NCI-H187 treated with DMSO at 0.1 percent for 48 hours (cell line): ENCODE measurements at regions not wholly inside any gene's neighbourhood (a gene's known extent, or its start where the extent isn't known, plus 50 kb on each side); places are given as distances from the start of the nearest gene placed in this dataset.
"Not testable (repeated sequence)": the region's sequence is repeated elsewhere in the genome, so short reads cannot be mapped to it uniquely, and the experiment has no call there.

ENCODE experiments used
- DNase-seq: peaks from one replicate; lab custom pipeline; 2025; lab: John Stamatoyannopoulos, UW

GRCh38 chr20:5390720-5391119 is 74.0 kb upstream of the PROKR2 start:
- DNase-seq, result no peak

GRCh38 chr20:5386846-5387245 is 70.1 kb upstream of the PROKR2 start:
- not testable (repeated sequence) for DNase-seq

GRCh38 chr20:5381527-5381926 is 64.8 kb upstream of the PROKR2 start:
- DNase-seq, result not testable (repeated sequence)

- DNase-seq, result no peak
These were observed 60.7 kb upstream of the PROKR2 start for GRCh38 chr20:5377484-5377883.

GRCh38 chr20:5376228-5376627 is 59.5 kb upstream of the PROKR2 start:
- DNase-seq, result no peak

- no peak for DNase-seq
These were observed 57.4 kb upstream of the PROKR2 start for GRCh38 chr20:5374171-5374570.

GRCh38 chr20:5372371-5372770 is 55.6 kb upstream of the PROKR2 start:
- no peak for DNase-seq

GRCh38 chr20:5369629-5370028 is 52.9 kb upstream of the PROKR2 start:
- no peak for DNase-seq
